Umbilical cord (tissue), 1 donor: ENCODE measurements at regions not wholly inside any gene's neighbourhood (a gene's known extent, or its start where the extent isn't known, plus 50 kb on each side); places are given as distances from the start of the nearest gene placed in this dataset.
"Not testable (repeated sequence)": the region's sequence is repeated elsewhere in the genome, so short reads cannot be mapped to it uniquely, and the experiment has no call there.

Source experiments
- DNase-seq: peaks from one replicate; pipeline ENCODE4 v3.0.0-alpha.2; 2015; ENCODE audit warnings: low spot score

DNA sequence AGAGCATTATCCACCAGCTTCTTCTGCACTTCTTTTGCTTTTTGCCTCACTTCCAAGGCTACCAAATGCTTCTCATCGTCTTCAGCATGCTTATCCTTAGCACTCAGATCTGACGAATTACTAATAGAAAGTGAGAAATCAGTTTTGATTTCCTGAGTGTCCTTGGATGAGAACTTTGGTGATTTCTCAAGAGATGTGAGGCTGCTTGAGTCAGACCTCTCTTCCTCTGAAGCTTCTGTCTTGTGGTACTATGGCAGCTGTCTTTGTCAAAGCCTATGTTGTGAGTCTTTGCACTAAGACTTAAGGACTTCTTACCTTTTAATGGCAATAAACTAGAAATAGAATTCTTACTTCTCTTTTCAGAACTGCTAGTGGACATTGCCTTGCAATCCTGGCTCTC lies 169.9 kb downstream of the CPE start:
- DNase-seq: no peak

DNA sequence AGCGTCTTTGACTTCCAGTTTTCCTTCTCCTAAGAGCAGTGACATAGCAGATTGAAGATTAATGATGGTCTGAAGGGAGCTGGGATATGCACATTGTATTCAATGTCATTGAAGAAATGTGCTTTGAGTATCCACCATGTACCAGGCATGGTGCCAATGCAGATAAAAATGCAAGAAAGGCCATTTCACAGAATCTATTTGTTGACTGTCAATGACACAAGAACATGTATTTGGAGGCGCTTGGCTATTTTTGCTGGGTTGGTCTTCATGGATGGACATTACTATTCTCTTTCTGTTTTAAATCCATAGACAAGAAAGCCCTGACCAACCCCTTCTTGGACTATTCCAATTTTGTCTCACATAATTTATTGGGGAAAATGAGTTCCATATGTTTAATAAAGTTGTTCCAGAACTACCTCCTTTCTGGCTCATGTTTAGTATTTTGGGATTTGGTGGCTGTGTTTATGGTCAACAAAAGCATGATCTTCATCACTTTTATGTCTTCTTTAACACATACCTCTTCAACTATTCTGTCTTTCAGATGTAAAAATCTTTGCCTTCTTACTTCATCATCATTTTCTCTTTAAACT lies 174.5 kb downstream of the CPE start:
- no peak for DNase-seq

- no peak for DNase-seq
Observed at GRCh38 chr4:165555302-165555701, 176.5 kb downstream of the CPE start.

DNA sequence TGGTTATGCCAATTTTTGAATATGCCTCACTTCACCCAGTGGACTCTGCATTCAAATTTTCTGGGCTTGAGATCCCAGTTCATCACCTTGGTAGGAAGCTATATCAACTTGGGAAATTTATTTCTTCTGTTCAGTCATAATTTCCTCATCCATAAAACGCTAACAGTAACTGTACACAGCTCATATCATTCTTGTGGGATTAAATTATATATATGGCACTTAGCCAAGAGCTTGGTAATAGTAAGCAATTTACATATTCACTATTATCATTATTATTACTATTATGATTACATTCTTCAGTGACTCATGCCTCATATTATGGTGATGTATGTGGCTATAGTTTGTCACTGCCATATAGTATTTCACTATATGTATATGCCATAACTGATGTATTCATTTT lies 177.6 kb downstream of the CPE start:
- no peak for DNase-seq

GRCh38 chr4:165560941-165561340 lies 182.1 kb downstream of the CPE start:
- no peak for DNase-seq

GRCh38 chr4:165563851-165564250 lies 185.0 kb downstream of the CPE start:
- no peak for DNase-seq

DNA sequence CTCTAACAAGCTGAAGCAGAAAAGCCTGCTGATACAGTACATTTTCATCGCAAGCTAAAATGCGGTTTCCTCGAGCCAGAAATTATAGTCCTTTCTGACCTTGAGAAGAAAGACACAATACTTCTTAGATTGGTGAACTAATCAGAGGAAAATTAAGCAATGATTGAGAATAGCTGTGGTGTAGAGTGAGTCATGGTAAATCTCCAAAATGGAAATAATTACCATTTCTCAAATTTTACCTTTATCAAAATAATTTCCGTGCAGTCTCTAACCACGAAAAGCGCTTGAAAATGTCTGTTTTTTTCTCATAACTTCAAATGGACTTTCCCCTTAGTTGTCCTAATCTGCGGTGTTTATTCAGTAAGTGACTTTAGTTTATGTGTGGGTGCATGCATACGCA lies 190.2 kb downstream of the CPE start:
- DNase-seq: no peak

- not testable (repeated sequence) for DNase-seq
Observed at GRCh38 chr4:165571476-165571875, 192.7 kb downstream of the CPE start.

GRCh38 chr4:165580351-165580905 lies 201.6 kb downstream of the CPE start:
- DNase-seq: peak; percentile 13

- DNase-seq: no peak
Observed at GRCh38 chr4:165583341-165583740, 204.5 kb downstream of the CPE start.

DNA sequence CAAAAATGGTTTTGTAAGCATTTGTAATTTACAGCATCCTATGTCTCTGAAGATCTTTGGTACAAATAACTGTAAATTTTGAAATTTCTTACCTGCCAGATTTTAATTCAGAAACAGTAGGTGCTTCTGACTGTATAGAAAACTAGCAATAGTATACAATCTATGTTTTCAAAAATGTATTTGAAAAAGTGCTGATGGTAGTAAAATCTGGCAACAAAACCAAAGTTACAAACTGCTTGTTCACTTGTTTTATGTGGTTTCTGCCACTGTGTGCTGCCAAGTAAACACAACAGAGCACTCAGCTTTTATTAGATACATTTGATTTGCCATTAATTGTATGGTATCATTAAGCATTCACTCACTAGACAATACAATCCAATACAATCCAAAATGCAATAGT lies 206.1 kb downstream of the CPE start:
- DNase-seq: no peak

DNA sequence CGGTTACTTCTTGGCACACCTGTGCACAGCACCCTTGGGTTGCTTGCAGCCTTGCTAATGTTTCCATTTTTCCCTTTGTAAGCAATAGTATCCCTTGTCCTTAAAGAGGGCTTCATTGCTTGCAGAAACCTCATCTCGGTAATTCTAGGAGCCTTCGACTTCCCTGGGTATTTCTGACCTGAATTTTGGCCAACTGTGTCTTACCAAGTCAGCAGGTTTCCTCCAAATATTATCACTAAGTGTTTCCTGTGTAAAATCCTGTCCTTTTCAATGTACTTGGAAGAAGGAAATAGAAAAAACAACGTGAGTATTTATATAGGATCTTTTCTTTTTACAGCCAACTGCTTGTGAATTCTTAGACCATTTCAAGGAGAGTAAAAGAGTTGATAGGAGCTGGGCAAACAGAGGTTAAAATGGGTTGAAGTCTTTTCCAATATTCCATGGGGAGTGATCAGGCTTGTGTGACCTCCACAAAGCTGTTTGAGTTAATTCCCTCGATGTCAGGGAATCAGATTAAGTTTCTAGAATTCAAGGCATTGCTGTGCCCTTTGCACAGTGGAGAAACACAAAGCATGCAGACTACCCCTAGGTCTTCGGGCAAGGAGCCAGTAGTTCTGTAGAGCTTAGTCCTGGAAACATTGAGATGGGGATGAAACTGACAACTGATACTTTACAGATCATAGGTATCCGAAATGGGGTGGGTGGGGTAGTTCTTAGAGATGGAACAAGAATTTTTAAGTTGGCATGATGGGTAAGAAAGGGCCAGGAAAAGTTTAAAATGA lies 209.9 kb downstream of the CPE start:
- DNase-seq: no peak

GRCh38 chr4:165592386-165592785 lies 213.6 kb downstream of the CPE start:
- DNase-seq: no peak

DNA sequence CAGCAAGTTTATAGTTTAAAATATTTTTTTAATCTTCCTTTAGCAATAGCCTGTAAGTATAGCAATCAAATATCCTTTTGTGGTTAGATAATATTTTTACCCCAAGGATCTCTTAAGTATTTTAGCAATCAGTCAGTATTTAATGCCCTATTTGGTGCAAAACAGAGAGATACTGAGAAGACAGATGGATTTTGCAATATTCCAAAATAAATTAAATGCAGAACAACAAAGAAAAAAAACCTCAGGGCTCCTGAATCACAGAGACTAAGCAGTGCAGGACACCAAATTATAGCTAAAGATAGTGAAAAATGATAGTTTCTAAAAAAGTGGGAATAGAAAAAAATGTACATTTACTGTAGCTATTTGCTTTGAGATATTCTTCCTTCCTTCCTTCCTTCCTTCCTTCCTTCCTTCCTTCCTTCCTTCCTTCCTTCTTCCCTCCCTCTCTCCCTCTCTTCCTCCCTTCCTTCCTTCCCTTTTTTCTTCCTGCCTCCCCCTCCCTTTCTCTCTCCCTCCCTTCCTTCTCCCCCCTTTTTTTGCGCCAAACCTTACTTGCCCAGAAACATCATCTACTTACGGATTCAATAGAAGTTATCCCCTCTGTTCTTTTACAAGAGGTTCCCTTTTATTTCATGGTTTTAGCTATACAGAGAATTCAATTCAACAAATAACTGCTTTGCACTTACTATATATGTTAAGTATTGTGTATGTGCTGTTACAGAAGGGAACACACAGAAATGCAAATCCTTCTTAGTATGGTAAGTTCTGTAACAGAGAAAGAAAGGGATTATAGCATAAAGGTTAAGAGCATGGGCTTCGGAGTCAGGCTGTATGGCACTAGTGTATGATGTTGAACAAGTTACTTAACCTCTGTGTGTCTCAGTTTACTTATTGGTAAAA lies 219.0 kb downstream of the CPE start:
- no peak for DNase-seq

GRCh38 chr4:165600959-165601683 lies 222.3 kb downstream of the CPE start:
- no peak for DNase-seq

DNA sequence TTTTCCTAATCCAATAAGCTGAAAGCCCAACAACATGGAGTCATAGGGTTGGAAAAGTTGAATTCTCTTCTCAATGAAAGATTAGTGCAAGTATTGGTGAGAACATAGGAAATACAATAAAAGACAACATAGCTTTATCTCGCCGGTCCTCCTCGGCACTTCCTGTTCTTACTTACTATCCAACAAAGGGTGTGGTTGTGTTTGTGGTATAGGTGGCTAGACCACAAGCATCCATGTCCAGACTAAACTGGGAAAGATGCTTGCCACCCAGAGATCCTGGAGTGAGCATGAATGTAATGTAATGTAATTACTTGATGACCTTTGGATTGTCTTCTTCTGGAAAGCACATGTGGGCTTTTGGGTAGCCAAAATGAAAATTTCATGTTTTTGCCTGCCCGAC lies 223.8 kb downstream of the CPE start:
- no peak for DNase-seq

DNA sequence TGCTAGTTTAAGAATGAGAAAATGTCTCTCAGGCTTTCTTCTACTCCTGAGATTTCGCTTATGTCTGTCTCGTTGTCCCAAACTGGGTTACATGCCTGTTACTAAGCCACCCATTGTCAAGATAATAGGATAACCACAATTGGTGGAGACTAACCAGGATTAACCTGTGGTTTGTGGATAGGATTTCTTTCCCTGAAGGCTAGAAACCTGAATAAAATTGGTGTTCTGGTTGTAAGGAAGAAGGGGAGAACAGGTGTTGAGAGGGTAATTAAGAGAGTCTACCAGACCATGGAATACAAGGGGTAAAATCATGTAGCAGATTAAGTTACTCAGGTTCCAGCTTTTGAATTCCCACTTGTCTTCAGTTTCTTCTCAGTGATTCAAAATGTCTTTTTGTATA lies 225.4 kb downstream of the CPE start:
- no peak for DNase-seq

DNA sequence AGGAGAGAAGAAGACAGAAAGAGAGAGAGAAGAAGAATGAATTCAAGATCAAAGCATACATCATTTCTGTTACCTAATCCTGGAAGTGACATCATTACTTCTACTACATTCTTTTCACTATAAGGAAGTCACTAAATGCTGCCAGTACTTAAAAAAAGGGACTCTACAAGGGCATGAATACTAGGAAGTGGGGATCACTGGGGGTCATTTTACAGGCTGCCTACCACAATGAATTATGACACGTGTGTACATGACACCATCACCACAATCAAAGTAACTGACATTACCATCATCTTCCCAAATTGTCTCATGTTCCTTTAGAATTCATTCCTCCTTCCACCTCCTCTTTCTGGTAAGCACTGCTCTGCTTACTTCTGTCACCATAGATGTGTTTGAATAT lies 227.0 kb downstream of the CPE start:
- no peak for DNase-seq

GRCh38 chr4:165606465-165607205 lies 227.8 kb downstream of the CPE start:
- no peak for DNase-seq

DNA sequence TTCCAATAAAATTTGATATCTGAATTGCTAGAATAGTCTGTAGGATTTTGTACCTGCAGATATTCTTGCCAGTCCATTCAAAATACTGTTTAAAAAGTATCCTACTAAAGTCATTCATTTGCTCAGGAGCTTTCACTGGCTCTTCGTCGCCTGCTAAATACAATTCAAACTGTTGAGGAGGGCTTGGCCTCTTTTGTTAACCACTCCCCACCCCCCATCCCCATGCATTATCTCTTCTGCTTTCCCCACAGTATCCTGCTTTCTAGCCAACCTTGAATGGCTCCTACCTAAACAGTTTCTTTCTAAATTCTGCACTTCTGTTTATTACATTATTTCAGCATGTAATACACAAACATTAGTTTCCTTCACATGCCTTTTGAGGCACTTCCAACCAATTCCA lies 230.8 kb downstream of the CPE start:
- no peak for DNase-seq
